ENCODE measurements at regions not wholly inside any gene's neighbourhood (a gene's known extent, or its start where the extent isn't known, plus 50 kb on each side); places are given as distances from the start of the nearest gene placed in this dataset.

DNA sequence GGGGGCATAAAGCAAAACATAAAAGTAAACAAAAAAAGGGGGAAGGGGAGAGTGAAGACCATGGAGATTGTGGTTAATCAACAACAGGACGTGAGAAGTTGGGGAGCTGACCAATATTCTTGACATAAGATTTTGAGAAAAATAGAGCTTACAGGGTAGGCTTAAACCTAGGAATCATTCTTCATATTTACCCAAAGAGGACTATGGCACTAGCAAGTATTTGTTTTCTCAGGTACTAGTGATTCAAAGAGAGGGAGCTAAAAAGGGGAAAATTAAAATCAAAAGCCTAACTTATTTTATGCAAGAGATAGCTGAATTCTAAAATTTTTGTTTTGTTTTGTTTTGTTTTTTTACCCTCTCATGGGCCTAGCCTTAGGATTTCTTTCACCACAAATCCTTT is 427.5 kb downstream of the PIK3R1 start:
- DNase-seq (ENCODE audit: low read depth) (no peak), FAIRE-seq (no peak)
- no peak for TF ChIP-seq CTCF (IDR thresholded peaks at IDR 0.05; ENCODE audit: insufficient read depth, low read length, severe bottlenecking)
- H3K27me3 ChIP-seq (ENCODE audit: control insufficient read depth, insufficient read depth, low read length), result no peaks in the 10 kb centered on the region
- H3K36me3 ChIP-seq (ENCODE audit: control insufficient read depth, insufficient read depth, low read length), result no peaks in the 10 kb centered on the region
- H3K4me3 ChIP-seq (ENCODE audit: low read depth, low read length), result no peak overlapping the region

DNA sequence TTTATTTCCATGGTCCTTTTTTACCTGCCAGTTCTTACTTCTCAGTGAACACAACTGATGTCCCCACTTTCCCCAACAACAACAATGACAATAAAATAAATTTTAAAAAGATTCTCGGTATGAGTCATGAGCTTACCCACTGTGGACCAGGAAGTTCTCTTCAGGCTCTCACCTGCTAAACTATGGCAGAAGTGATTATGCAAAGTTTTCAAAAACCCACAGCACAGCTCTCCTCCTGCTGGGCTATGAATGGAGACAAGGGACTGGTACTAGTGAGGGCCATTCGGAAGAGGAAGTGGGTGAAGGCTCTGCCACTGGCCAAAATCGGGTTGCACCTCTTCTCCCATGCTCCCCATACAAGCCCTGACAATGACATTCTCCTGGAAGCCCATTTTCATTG is 429.4 kb downstream of the PIK3R1 start:
- FAIRE-seq, result no peak
- no peak overlapping the region for H3K4me3 ChIP-seq (ENCODE audit: low read depth, low read length)

DNA sequence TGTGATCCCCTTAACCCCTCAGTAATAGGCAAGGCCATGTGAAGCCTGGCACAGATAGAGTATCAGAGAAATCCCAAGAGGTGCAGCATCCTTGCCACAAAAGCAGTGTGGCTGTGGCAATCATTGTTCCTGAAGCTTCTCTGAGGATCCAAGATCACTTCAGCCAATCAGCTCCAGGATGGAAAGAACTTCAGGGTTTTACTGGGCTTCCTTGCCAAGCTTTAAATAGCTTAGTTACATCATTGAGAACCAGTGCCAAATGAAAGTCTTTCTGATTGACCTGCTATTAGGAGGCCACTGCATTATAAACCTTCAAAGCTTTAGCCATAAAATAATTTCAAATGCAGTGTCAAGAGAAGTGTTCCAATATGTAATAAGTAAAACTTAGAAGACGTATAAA is 430.6 kb downstream of the PIK3R1 start:
- FAIRE-seq (no peak), DNase-seq (ENCODE audit: low read depth) (no peak)
- no peak overlapping the region for H3K4me3 ChIP-seq (ENCODE audit: low read depth, low read length)
- no peaks in the 10 kb centered on the region for H3K27me3 ChIP-seq (ENCODE audit: control insufficient read depth, insufficient read depth, low read length)
- TF ChIP-seq CTCF (IDR thresholded peaks at IDR 0.05; ENCODE audit: insufficient read depth, low read length, severe bottlenecking), result no peak
- no peaks in the 10 kb centered on the region for H3K36me3 ChIP-seq (ENCODE audit: control insufficient read depth, insufficient read depth, low read length)

More for the DNA sequence above, 429.4 kb downstream of the PIK3R1 start:
- no peaks in the 10 kb centered on the region for H3K27me3 ChIP-seq (ENCODE audit: control insufficient read depth, insufficient read depth, low read length)
- no peak for DNase-seq (ENCODE audit: low read depth)
- H3K36me3 ChIP-seq (ENCODE audit: control insufficient read depth, insufficient read depth, low read length), result no peaks in the 10 kb centered on the region
- no peak for TF ChIP-seq CTCF (IDR thresholded peaks at IDR 0.05; ENCODE audit: insufficient read depth, low read length, severe bottlenecking)

DNA sequence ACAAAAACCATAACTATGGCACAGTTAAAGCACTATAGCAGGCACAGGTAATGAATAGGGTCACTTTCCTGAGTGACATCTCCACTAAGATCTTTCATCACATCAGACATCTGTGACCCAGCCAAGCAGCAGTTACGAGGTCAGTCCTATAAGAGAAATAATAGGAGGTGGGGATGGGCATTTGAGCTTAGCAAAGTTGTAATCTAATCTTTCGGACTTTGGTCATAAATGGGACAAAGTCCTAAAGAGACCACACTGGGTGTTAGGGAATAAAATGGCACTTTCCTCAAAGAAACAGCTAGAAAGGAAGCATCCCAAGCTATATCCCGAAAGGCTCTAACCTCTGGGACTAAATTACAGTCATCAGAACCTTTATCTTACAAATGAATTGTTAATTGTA is 432.2 kb downstream of the PIK3R1 start:
- Histone ChIP-seq H3K36me3 (ENCODE audit: control insufficient read depth, insufficient read depth, low read length) (no peaks in the 10 kb centered on the region), H3K27me3 (ENCODE audit: control insufficient read depth, insufficient read depth, low read length) (no peaks in the 10 kb centered on the region), H3K4me3 (ENCODE audit: low read depth, low read length) (no peak overlapping the region)
- no peak for DNase-seq (ENCODE audit: low read depth)
- no peak for TF ChIP-seq CTCF (IDR thresholded peaks at IDR 0.05; ENCODE audit: insufficient read depth, low read length, severe bottlenecking)
- FAIRE-seq, result no peak

DNA sequence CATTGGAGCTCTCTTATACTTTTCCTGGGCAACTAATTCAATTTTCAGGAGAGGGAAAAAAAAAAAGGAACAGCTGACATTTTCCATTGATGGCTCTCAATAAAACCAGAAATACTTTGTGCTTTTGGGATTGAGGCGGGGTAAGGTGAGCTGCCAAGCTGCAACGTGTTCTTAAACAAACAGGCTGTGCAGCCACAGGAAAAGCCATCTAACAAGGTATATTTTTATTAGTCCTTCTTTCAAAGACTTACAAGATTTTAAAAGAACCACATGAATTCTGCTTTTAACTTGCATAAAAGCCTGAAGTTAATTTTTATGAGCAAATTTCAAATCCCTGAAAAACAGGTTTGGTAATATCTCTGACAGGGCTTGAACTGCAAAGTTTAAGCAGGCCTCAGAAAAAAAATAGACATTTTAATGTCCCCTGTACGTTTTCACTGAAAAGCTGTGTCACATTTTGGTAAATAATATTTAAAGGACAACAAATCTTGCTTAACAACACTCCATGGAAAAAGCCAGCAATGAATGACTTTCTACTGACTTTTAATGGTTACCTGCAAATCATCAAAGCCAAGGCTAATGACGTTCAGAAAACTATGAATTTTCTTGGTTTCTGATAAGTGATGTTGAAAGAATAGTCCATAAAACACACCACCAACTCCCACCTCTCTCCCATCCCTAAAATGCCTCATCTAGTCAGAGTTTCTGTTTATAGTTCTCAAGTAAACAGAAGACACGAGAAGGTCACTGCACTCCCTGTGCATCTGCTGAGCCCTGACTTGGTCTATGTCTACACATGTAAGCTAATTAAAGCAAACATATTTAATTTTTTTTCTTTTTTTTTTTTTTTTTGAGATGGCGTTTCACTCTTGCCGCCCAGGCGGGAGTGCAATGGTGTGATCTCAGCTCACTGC is 433.6 kb downstream of the PIK3R1 start:
- no peak for TF ChIP-seq CTCF (IDR thresholded peaks at IDR 0.05; ENCODE audit: insufficient read depth, low read length, severe bottlenecking)
- FAIRE-seq (no peak), DNase-seq (ENCODE audit: low read depth) (no peak)
- Histone ChIP-seq H3K4me3 (ENCODE audit: low read depth, low read length) (no peak overlapping the region), H3K27me3 (ENCODE audit: control insufficient read depth, insufficient read depth, low read length) (no peaks in the 10 kb centered on the region), H3K36me3 (ENCODE audit: control insufficient read depth, insufficient read depth, low read length) (no peaks in the 10 kb centered on the region)

All from bronchial epithelial cell (primary cell).